ENCODE measurements at regions not wholly inside any gene's neighbourhood (a gene's known extent, or its start where the extent isn't known, plus 50 kb on each side); places are given as distances from the start of the nearest gene placed in this dataset.

DNA sequence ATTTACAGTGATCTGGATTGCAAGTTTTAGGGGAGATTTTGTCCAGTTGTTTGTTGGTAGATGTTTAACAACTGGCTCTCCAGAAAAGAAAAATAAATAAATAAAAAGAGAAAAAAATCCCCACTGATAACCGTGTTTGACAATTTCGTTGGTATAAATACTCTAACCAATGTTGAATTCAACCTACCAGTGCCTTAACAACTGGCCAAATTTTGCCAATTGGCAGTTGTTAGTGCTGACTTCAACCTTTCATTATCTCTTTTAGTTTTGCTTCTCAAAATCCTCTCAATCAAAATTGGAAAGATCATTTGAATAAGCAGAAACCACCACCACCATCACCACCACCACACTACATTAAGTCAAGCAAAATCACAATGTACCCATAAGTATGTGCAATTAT, 490.3 kb downstream of the PIK3C3 start:
- DNase-seq (ENCODE audit: unreplicated experiment) = no peak
- H3K4me1 Mint-ChIP-seq (ENCODE audit: insufficient read depth, unreplicated experiment) = no peaks in the 10 kb centered on the region
- H3K27me3 Mint-ChIP-seq (ENCODE audit: insufficient read depth, unreplicated experiment) = no peaks in the 10 kb centered on the region
- no peak overlapping the region for H3K27ac Mint-ChIP-seq (ENCODE audit: low read depth, unreplicated experiment)
- intact Hi-C loops (cut with micrococcal nuclease) = no loop called here
- BruUV-seq (replicated peaks) = no TSS peak
- TF ChIP-seq, protein P1, sequence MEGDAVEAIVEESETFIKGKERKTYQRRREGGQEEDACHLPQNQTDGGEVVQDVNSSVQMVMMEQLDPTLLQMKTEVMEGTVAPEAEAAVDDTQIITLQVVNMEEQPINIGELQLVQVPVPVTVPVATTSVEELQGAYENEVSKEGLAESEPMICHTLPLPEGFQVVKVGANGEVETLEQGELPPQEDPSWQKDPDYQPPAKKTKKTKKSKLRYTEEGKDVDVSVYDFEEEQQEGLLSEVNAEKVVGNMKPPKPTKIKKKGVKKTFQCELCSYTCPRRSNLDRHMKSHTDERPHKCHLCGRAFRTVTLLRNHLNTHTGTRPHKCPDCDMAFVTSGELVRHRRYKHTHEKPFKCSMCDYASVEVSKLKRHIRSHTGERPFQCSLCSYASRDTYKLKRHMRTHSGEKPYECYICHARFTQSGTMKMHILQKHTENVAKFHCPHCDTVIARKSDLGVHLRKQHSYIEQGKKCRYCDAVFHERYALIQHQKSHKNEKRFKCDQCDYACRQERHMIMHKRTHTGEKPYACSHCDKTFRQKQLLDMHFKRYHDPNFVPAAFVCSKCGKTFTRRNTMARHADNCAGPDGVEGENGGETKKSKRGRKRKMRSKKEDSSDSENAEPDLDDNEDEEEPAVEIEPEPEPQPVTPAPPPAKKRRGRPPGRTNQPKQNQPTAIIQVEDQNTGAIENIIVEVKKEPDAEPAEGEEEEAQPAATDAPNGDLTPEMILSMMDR (IDR thresholded peaks at IDR 0.05; ENCODE audit: unreplicated experiment) = no peak
- H3K36me3 Mint-ChIP-seq (ENCODE audit: insufficient read depth, unreplicated experiment) = no peaks in the 10 kb centered on the region
- ChIA-PET POLR2A (no interaction called here), CTCF (interaction anchor here (0.6 to 0.7 kb wide), 2 partner anchors 26 to 388 kb away, joined by 3 read pairs; no protein-coding TSS in a partner anchor)
- no peak overlapping the region for H3K4me3 Mint-ChIP-seq (ENCODE audit: unreplicated experiment)
- H3K9me3 Mint-ChIP-seq (ENCODE audit: unreplicated experiment) = peaks cover 19% of the 10 kb centered on the region

DNA sequence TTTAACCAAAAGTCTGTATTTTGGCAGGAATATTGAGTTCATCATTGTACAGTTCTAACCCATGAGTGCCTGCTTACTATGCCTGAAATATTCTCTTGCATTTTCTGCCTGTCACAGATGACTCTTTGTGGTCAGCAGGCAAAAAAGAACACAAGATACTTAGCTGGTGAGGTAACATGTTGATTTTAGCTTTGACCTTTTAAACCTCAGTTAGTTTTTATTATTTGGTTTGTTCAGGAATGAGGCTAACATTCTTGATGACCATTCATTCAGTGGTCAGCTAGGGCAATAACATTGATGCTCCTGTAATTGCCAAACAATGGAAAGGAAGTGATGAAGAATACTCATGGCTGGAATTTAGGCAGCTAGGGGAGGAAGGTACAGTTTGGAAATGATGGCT, 491.2 kb downstream of the PIK3C3 start:
- Mint-ChIP-seq H3K9me3 (ENCODE audit: unreplicated experiment) (peaks cover 23% of the 10 kb centered on the region), H3K4me1 (ENCODE audit: insufficient read depth, unreplicated experiment) (no peaks in the 10 kb centered on the region), H3K27me3 (ENCODE audit: insufficient read depth, unreplicated experiment) (no peaks in the 10 kb centered on the region), H3K4me3 (ENCODE audit: unreplicated experiment) (no peak overlapping the region), H3K36me3 (ENCODE audit: insufficient read depth, unreplicated experiment) (no peaks in the 10 kb centered on the region), H3K27ac (ENCODE audit: low read depth, unreplicated experiment) (no peak overlapping the region)
- intact Hi-C loops (cut with micrococcal nuclease) = no loop called here
- no TSS peak for BruUV-seq (replicated peaks)
- ChIA-PET CTCF (no interaction called here), POLR2A (no interaction called here)
- TF ChIP-seq, protein P1 (IDR thresholded peaks at IDR 0.05; ENCODE audit: unreplicated experiment) = no peak
- DNase-seq (ENCODE audit: unreplicated experiment) = peak; percentile 55

DNA sequence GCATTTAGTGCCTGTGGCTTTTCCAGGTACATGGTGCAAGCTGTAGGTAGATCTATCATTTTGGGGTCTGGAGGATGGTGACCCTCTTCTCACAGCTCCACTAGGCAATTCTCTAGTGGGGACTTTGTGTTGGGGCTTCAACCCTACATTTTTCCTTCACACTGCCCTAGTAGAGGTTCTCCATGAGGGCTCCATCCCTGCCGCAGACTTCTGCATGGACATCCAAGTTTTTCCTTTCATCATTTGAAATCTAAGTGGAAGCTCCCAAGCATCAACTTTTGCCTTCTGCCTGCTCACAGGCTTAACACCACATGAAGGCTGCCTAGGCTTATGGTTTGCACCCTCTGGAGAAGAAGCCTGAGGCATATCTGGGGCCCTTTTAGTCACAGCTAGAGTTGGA, 492.7 kb downstream of the PIK3C3 start:
- no peak for DNase-seq (ENCODE audit: unreplicated experiment)
- Mint-ChIP-seq H3K27me3 (ENCODE audit: insufficient read depth, unreplicated experiment) (no peaks in the 10 kb centered on the region), H3K27ac (ENCODE audit: low read depth, unreplicated experiment) (no peak overlapping the region), H3K4me1 (ENCODE audit: insufficient read depth, unreplicated experiment) (no peaks in the 10 kb centered on the region), H3K36me3 (ENCODE audit: insufficient read depth, unreplicated experiment) (no peaks in the 10 kb centered on the region), H3K9me3 (ENCODE audit: unreplicated experiment) (peaks cover 38% of the 10 kb centered on the region), H3K4me3 (ENCODE audit: unreplicated experiment) (no peak overlapping the region)
- no TSS peak for BruUV-seq (replicated peaks)
- TF ChIP-seq, protein P1 (IDR thresholded peaks at IDR 0.05; ENCODE audit: unreplicated experiment) = no peak
- intact Hi-C loops (cut with micrococcal nuclease) = no loop called here
- CTCF ChIA-PET = interaction anchor here (0.6 to 1.6 kb wide), 2 partner anchors 12 to 231 kb away, joined by 3 to 4 read pairs; no protein-coding TSS in a partner anchor
- POLR2A ChIA-PET = no interaction called here

DNA sequence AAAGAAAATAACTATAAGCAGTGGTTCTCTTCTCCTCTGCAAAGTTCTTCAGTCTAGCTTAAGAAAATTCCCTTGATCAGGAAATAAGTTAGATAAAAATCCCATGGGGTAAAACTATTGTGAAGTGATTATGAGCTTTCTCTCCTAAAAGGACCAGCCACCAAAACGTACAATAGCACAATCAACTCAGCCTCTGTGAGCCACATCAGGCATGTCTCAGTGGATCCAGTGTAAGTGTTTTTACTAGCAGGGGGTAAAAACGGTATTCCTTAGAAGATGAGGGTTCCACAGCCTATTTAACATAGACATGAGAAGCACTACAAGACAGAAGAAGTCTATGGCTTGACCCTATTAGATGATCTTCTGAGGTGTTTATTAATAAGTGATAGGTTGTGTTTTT, 503.2 kb downstream of the PIK3C3 start:
- BruUV-seq (replicated peaks) = no TSS peak
- TF ChIP-seq, protein P1 (IDR thresholded peaks at IDR 0.05; ENCODE audit: unreplicated experiment) = no peak
- POLR2A ChIA-PET = no interaction called here
- Mint-ChIP-seq H3K4me1 (ENCODE audit: insufficient read depth, unreplicated experiment) (no peaks in the 10 kb centered on the region), H3K27me3 (ENCODE audit: insufficient read depth, unreplicated experiment) (no peaks in the 10 kb centered on the region), H3K4me3 (ENCODE audit: unreplicated experiment) (no peak overlapping the region), H3K27ac (ENCODE audit: low read depth, unreplicated experiment) (no peak overlapping the region), H3K9me3 (ENCODE audit: unreplicated experiment) (peaks cover 7% of the 10 kb centered on the region), H3K36me3 (ENCODE audit: insufficient read depth, unreplicated experiment) (no peaks in the 10 kb centered on the region)
- no peak for DNase-seq (ENCODE audit: unreplicated experiment)
- intact Hi-C loops (cut with micrococcal nuclease) = no loop called here
- CTCF ChIA-PET = no interaction called here
